ENCODE measurements at regions not wholly inside any gene's neighbourhood (a gene's known extent, or its start where the extent isn't known, plus 50 kb on each side); places are given as distances from the start of the nearest gene placed in this dataset.

DNA sequence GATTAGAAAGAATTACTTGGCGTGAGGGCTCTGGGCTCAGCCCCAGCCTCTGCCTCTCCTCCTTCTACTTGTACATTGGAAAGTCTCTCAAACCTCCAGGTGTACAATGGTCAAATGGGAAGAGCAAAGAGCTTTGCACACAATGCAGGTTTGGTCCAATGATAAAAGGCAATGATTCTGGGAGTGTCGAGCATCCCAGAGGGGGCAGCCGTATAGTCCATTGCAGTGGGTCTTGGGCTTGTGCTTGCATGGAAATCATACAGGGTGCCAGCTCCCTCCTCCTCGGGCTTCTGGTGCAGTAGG lies 98.0 kb upstream of the NCK2 start:
- H3K27me3 ChIP-seq (ENCODE audit: control insufficient read depth, insufficient read depth, low read length), result peaks cover 13% of the 10 kb centered on the region
- H3K4me3 ChIP-seq (ENCODE audit: low read depth, low read length), result no peak overlapping the region
- H3K9me3 ChIP-seq (ENCODE audit: control insufficient read depth, insufficient read depth, low read length), result no peaks in the 10 kb centered on the region
- TF ChIP-seq, protein P1, sequence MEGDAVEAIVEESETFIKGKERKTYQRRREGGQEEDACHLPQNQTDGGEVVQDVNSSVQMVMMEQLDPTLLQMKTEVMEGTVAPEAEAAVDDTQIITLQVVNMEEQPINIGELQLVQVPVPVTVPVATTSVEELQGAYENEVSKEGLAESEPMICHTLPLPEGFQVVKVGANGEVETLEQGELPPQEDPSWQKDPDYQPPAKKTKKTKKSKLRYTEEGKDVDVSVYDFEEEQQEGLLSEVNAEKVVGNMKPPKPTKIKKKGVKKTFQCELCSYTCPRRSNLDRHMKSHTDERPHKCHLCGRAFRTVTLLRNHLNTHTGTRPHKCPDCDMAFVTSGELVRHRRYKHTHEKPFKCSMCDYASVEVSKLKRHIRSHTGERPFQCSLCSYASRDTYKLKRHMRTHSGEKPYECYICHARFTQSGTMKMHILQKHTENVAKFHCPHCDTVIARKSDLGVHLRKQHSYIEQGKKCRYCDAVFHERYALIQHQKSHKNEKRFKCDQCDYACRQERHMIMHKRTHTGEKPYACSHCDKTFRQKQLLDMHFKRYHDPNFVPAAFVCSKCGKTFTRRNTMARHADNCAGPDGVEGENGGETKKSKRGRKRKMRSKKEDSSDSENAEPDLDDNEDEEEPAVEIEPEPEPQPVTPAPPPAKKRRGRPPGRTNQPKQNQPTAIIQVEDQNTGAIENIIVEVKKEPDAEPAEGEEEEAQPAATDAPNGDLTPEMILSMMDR (IDR thresholded peaks at IDR 0.05; ENCODE audit: low read depth, low read length), result no peak
- DNase-seq (ENCODE audit: low read depth, low spot score), result no peak
- H3K27ac ChIP-seq (ENCODE audit: low read depth, low read length), result no peak overlapping the region
- ChIA-PET POLR2A (no interaction called here), CTCF (no interaction called here)

DNA sequence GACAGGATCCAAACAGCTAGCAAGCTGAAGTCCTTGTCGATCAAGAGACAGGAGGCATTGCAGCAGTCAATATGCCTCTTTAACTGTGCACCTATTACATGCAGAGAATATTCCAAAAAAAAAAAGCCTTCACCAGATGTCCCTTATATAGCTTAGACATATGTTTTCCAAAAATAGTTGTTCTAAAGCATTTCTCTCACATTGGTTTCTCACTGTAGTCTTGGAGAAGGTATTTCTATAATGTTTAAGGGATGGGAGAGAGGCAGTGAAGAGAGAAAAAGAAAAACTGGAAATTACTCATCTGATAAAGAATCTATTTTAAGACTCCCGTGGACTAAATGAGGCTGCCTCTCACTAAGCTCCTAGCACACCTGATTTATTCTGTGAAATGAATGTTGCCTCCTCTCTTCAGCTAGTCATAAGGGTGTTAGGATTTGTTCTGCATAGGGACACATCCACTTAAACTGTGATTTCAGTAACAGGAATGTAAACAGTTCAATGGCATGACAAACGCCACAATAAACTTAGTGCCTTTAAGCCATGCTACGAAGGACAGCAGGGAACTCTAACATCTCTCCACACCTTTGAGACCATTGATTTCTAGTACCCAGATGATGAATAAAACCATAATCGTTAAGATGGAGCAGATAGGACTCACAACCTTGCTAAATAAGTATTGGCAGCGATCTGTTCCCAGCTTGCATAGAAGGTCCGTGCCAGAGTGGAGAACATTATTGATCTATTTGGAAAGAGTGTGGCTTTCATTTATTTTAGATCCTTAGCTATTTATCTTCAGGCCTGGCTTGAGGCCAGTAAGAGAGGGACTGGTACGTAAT lies 98.6 kb upstream of the NCK2 start:
- ChIA-PET CTCF (no interaction called here), POLR2A (no interaction called here)
- Histone ChIP-seq H3K9me3 (ENCODE audit: control insufficient read depth, insufficient read depth, low read length) (no peaks in the 10 kb centered on the region), H3K27ac (ENCODE audit: low read depth, low read length) (no peak overlapping the region), H3K4me3 (ENCODE audit: low read depth, low read length) (no peak overlapping the region), H3K27me3 (ENCODE audit: control insufficient read depth, insufficient read depth, low read length) (peaks cover 16% of the 10 kb centered on the region)
- TF ChIP-seq, protein P1 (IDR thresholded peaks at IDR 0.05; ENCODE audit: low read depth, low read length), result no peak
- no peak for DNase-seq (ENCODE audit: low read depth, low spot score)

DNA sequence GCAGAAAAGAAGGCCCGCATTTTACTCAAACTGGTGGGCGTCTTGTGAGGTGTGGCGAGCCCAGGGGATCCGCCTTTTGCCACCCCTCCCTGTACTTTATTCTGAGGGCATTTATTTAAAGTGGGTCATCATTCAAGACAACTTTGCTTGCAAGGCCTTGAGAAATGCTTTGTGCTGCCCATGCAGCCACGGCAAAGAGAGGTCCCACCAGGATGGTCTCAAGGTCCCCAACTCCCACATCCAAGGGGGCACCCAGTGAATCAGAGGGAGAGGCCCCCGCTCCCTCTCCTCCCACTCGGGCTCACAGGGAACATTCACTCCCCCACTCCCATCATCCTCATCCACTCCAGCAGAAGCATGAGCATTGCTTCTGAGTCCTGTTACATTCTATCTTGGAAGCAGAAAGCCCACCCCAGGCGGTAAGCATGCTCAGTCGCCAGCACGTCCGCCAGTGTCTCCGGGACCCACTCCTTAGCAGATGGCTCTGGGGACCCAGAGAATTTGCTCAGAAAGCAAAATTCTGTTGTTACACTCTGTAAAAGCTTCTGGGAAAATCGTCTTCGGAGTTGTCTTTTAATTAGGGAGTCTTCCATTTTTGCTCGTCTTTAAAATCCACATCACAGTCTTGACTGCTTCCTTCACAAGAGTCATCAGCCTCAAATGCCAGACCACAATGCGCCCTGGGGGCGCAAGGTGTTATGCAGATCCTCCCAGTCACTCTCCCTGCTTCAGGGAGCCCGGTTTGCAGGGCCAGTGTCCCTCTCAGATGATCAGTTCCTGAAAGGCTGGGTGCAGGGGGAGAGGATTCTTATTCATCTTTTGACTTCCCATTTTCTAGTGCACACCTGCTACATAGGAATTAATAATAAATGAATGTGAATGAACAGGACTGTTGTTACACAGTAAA lies 99.4 kb upstream of the NCK2 start:
- H3K27me3 ChIP-seq (ENCODE audit: control insufficient read depth, insufficient read depth, low read length), result peaks cover 16% of the 10 kb centered on the region
- no peak overlapping the region for H3K27ac ChIP-seq (ENCODE audit: low read depth, low read length)
- no peak for DNase-seq (ENCODE audit: low read depth, low spot score)
- ChIA-PET CTCF (no interaction called here), POLR2A (no interaction called here)
- TF ChIP-seq, protein P1 (IDR thresholded peaks at IDR 0.05; ENCODE audit: low read depth, low read length), result no peak
- H3K9me3 ChIP-seq (ENCODE audit: control insufficient read depth, insufficient read depth, low read length), result no peaks in the 10 kb centered on the region
- no peak overlapping the region for H3K4me3 ChIP-seq (ENCODE audit: low read depth, low read length)

- H3K27me3 ChIP-seq (ENCODE audit: control insufficient read depth, insufficient read depth, low read length), result peaks cover 16% of the 10 kb centered on the region
- CTCF ChIA-PET, result no interaction called here
- H3K27ac ChIP-seq (ENCODE audit: low read depth, low read length), result no peak overlapping the region
- POLR2A ChIA-PET, result no interaction called here
- no peak overlapping the region for H3K4me3 ChIP-seq (ENCODE audit: low read depth, low read length)
- H3K9me3 ChIP-seq (ENCODE audit: control insufficient read depth, insufficient read depth, low read length), result no peaks in the 10 kb centered on the region
- DNase-seq (ENCODE audit: low read depth, low spot score), result no peak
- TF ChIP-seq, protein P1 (IDR thresholded peaks at IDR 0.05; ENCODE audit: low read depth, low read length), result no peak
These were observed 100.3 kb upstream of the NCK2 start for GRCh38 chr2:105644174-105644980.
